PC-3 (cell line): ENCODE measurements at regions not wholly inside any gene's neighbourhood (a gene's known extent, or its start where the extent isn't known, plus 50 kb on each side); places are given as distances from the start of the nearest gene placed in this dataset.

Source experiments
- ATAC-seq: fragments of 200-7000 bp; cut with Tn5 transposase; 2 replicates; pipeline ENCODE4 v1.9.1; 2020; ENCODE audit warnings: mild to moderate bottlenecking, moderate library complexity
- BruUV-seq: library from RNA; stranded (reverse); fragments of 400-500 nt; replicated peaks from 2 replicates; lab custom pipeline; 2021; lab: Mats Ljungman, UMichigan
- CTCF ChIA-PET: fragments of 300-600 bp; sonication (Branson Sonifier 250); formaldehyde crosslinking; loops from one replicate; lab custom pipeline; 2022; ENCODE audit warnings: antibody characterized with exemption; lab: Charles Lee
- POLR2A ChIA-PET: fragments of 300-600 bp; sonication (Branson Sonifier 250); formaldehyde crosslinking; loops from one replicate; lab custom pipeline; 2022; ENCODE audit warnings: antibody characterized with exemption; ENCODE audit not compliant: unreplicated experiment; lab: Charles Lee
- DNase-seq: peaks from one replicate; pipeline ENCODE4 v3.0.0-alpha.2; 2015
- H2AFZ ChIP-seq: fragments of 300-600 bp; sonication (generic); 2 replicates; pipeline ENCODE4 v1.6.0; 2016; ENCODE audit warnings: antibody characterized with exemption, low read length
- H3F3A ChIP-seq: fragments of 300-600 bp; sonication (generic); one replicate; pipeline ENCODE4 v1.6.0; 2017; ENCODE audit warnings: antibody characterized with exemption, low read length, control low read depth, mild to moderate bottlenecking; ENCODE audit not compliant: unreplicated experiment
- H3K27ac ChIP-seq: fragments of 300-600 bp; sonication (generic); 2 replicates; pipeline ENCODE4 v1.5.1; 2016; ENCODE audit warnings: mild to moderate bottlenecking, low read length
- H3K27me3 ChIP-seq: fragments of 300-600 bp; sonication (generic); 2 replicates; pipeline ENCODE4 v1.6.1; 2016; ENCODE audit warnings: low read length, mixed read lengths
- H3K36me3 ChIP-seq: fragments of 300-600 bp; sonication (generic); 2 replicates; pipeline ENCODE4 v1.6.1; 2016; ENCODE audit warnings: low read depth, mixed run types, low read length, mixed read lengths
- H3K4me1 ChIP-seq: fragments of 300-600 bp; sonication (generic); 2 replicates; pipeline ENCODE4 v1.5.1; 2016; ENCODE audit warnings: low read length; ENCODE audit not compliant: insufficient read depth
- H3K4me2 ChIP-seq: fragments of 300-600 bp; sonication (generic); 2 replicates; pipeline ENCODE4 v1.6.0; 2016; ENCODE audit warnings: low read length
- H3K4me3 ChIP-seq: fragments of 300-600 bp; sonication (generic); 2 replicates; pipeline ENCODE4 v1.5.1; 2016; ENCODE audit warnings: mild to moderate bottlenecking, low read length, mixed read lengths
- H3K79me2 ChIP-seq: fragments of 300-600 bp; sonication (generic); 2 replicates; pipeline ENCODE4 v1.6.1; 2017; ENCODE audit warnings: low read length, mixed read lengths
- H3K9ac ChIP-seq: fragments of 300-600 bp; sonication (generic); 2 replicates; pipeline ENCODE4 v1.6.0; 2016; ENCODE audit warnings: mild to moderate bottlenecking, low read length
- H3K9me2 ChIP-seq: fragments of 300-600 bp; sonication (generic); replicated peaks from 2 replicates; pipeline ENCODE4 v1.6.1; 2016; ENCODE audit warnings: mixed run types, low read length, mixed read lengths
- H3K9me3 ChIP-seq: fragments of 300-600 bp; sonication (generic); 2 replicates; pipeline ENCODE4 v1.6.1; 2016; ENCODE audit warnings: low read length, mixed read lengths
- H4K20me1 ChIP-seq: fragments of 300-600 bp; sonication (generic); 2 replicates; pipeline ENCODE4 v1.6.1; 2016; ENCODE audit warnings: low read length, mixed read lengths
- CTCF ChIP-seq: fragments of 300-600 bp; sonication (generic); conservative IDR thresholded peaks from 2 replicates; pipeline ENCODE4 v1.5.1; 2017; ENCODE audit warnings: antibody characterized with exemption, low read depth, mild to moderate bottlenecking, low read length
- EZH2 ChIP-seq: fragments of 300-600 bp; sonication (generic); IDR thresholded peaks from one replicate; pipeline ENCODE4 v1.6.1; 2017; ENCODE audit warnings: antibody characterized with exemption, mild to moderate bottlenecking, low read length; ENCODE audit not compliant: unreplicated experiment
- EZH2phosphoT487 ChIP-seq: fragments of 300-600 bp; sonication (generic); IDR thresholded peaks from 2 replicates; pipeline ENCODE4 v1.6.1; 2018; ENCODE audit warnings: mild to moderate bottlenecking, antibody characterized with exemption, low read length, borderline replicate concordance
- intact Hi-C: fragments of 100-400 bp; cut with micrococcal nuclease; formaldehyde crosslinking; loops from 2 replicates; pipeline ENCODE4 v1.9.0; 2023

GRCh38 chr3:145951441-145951840 lies 209.5 kb downstream of the PLOD2 start:
- TF ChIP-seq EZH2 (no peak), CTCF (no peak), EZH2phosphoT487 (no peak)
- Histone ChIP-seq H3K27me3 (no peaks in the 10 kb centered on the region), H3K9ac (no peak overlapping the region), H3F3A (no peaks in the 10 kb centered on the region), H2AFZ (no peak overlapping the region), H3K27ac (no peak overlapping the region), H3K4me1 (no peaks in the 10 kb centered on the region), H3K79me2 (no peaks in the 10 kb centered on the region), H3K4me2 (no peak overlapping the region), H3K9me2 (no peaks in the 10 kb centered on the region), H4K20me1 (no peaks in the 10 kb centered on the region), H3K4me3 (no peak overlapping the region), H3K9me3 (no peaks in the 10 kb centered on the region), H3K36me3 (no peaks in the 10 kb centered on the region)
- DNase-seq (no peak), ATAC-seq (no peak)
- CTCF ChIA-PET: no interaction called here
- intact Hi-C loops: no loop called here
- POLR2A ChIA-PET: no interaction called here
- no TSS peak for BruUV-seq

- ChIA-PET POLR2A (no interaction called here), CTCF (no interaction called here)
- ATAC-seq (no peak), DNase-seq (peak; percentile 4)
- H3K79me2 ChIP-seq: no peaks in the 10 kb centered on the region
- no peaks in the 10 kb centered on the region for H3K36me3 ChIP-seq
- BruUV-seq: no TSS peak
- H2AFZ ChIP-seq: no peak overlapping the region
- no peaks in the 10 kb centered on the region for H3K27me3 ChIP-seq
- no peaks in the 10 kb centered on the region for H3K4me1 ChIP-seq
- no peak overlapping the region for H3K9ac ChIP-seq
- intact Hi-C loops: no loop called here
- H3K27ac ChIP-seq: no peak overlapping the region
- no peaks in the 10 kb centered on the region for H3F3A ChIP-seq
- TF ChIP-seq CTCF (no peak), EZH2phosphoT487 (no peak), EZH2 (no peak)
- no peaks in the 10 kb centered on the region for H3K9me3 ChIP-seq
- no peaks in the 10 kb centered on the region for H3K9me2 ChIP-seq
- H3K4me2 ChIP-seq: no peak overlapping the region
- H3K4me3 ChIP-seq: no peak overlapping the region
- no peaks in the 10 kb centered on the region for H4K20me1 ChIP-seq
Measured at GRCh38 chr3:145952536-145952935, 208.4 kb downstream of the PLOD2 start.

- Histone ChIP-seq H3K4me1 (no peaks in the 10 kb centered on the region), H3K4me3 (no peak overlapping the region), H3K27me3 (no peaks in the 10 kb centered on the region), H3K9me2 (no peaks in the 10 kb centered on the region), H4K20me1 (no peaks in the 10 kb centered on the region), H3K27ac (no peak overlapping the region), H3F3A (no peaks in the 10 kb centered on the region), H3K79me2 (no peaks in the 10 kb centered on the region), H3K4me2 (no peak overlapping the region), H3K9ac (no peak overlapping the region), H2AFZ (no peak overlapping the region), H3K9me3 (no peaks in the 10 kb centered on the region), H3K36me3 (no peaks in the 10 kb centered on the region)
- intact Hi-C loops: no loop called here
- DNase-seq (no peak), ATAC-seq (no peak)
- ChIA-PET CTCF (no interaction called here), POLR2A (no interaction called here)
- TF ChIP-seq CTCF: no peak
- no peak for TF ChIP-seq EZH2
- BruUV-seq: no TSS peak
Measured at GRCh38 chr3:145953316-145953715, 207.7 kb downstream of the PLOD2 start.
